PC-9 (cell line): ENCODE measurements at regions not wholly inside any gene's neighbourhood (a gene's known extent, or its start where the extent isn't known, plus 50 kb on each side); places are given as distances from the start of the nearest gene placed in this dataset.

Source experiments
- BruUV-seq: library from RNA; stranded (reverse); fragments of 400-500 nt; replicated peaks from 2 replicates; lab custom pipeline; 2021; lab: Mats Ljungman, UMichigan
- CTCF ChIA-PET: fragments of 300-600 bp; sonication (Branson Sonifier 250); formaldehyde crosslinking; loops from one replicate; lab custom pipeline; 2022; ENCODE audit warnings: antibody characterized with exemption; lab: Charles Lee
- POLR2A ChIA-PET: fragments of 300-600 bp; sonication (Branson Sonifier 250); formaldehyde crosslinking; loops from one replicate; lab custom pipeline; 2022; ENCODE audit warnings: antibody characterized with exemption; ENCODE audit not compliant: unreplicated experiment; lab: Charles Lee
- DNase-seq, 2 experiments: peaks; one replicate each; pipeline versions ENCODE4 v3.0.0 to v3.0.0-alpha.2; 2015 to 2022; ENCODE audit warnings: mixed read lengths in 1 of 2
- H2AFZ ChIP-seq: fragments of 200-600 bp; sonication (generic); 2 replicates; pipeline ENCODE4 v1.8.1; 2017; ENCODE audit warnings: antibody characterized with exemption
- H3F3A ChIP-seq: fragments of 200-600 bp; sonication (generic); 2 replicates; pipeline ENCODE4 v1.8.1; 2017; ENCODE audit warnings: antibody characterized with exemption, mild to moderate bottlenecking, low read depth; ENCODE audit not compliant: insufficient read depth
- H3K27ac ChIP-seq: fragments of 200-600 bp; sonication (generic); 2 replicates; pipeline ENCODE4 v1.6.1; 2016; ENCODE audit warnings: mixed run types
- H3K27me3 ChIP-seq: fragments of 200-600 bp; sonication (generic); 2 replicates; pipeline ENCODE4 v1.6.1; 2016; ENCODE audit warnings: low read depth, mixed run types; ENCODE audit not compliant: insufficient read depth
- H3K36me3 ChIP-seq: fragments of 200-600 bp; sonication (generic); 2 replicates; pipeline ENCODE4 v1.6.1; 2016; ENCODE audit warnings: low read depth, mixed run types
- H3K4me1 ChIP-seq: fragments of 200-600 bp; sonication (generic); replicated peaks from 2 replicates; pipeline ENCODE4 v1.6.1; 2016; ENCODE audit warnings: mixed run types; ENCODE audit not compliant: insufficient read depth
- H3K4me2 ChIP-seq: fragments of 200-600 bp; sonication (generic); 2 replicates; pipeline ENCODE4 v1.6.1; 2017; ENCODE audit warnings: mixed run types
- H3K4me3 ChIP-seq: fragments of 200-600 bp; sonication (generic); 2 replicates; pipeline ENCODE4 v1.6.1; 2016; ENCODE audit warnings: mixed run types
- H3K79me2 ChIP-seq: fragments of 200-600 bp; sonication (generic); 2 replicates; pipeline ENCODE4 v1.6.1; 2017; ENCODE audit warnings: low read depth, mixed run types
- H3K9me2 ChIP-seq: fragments of 200-600 bp; sonication (generic); 2 replicates; pipeline ENCODE4 v1.8.1; 2017; ENCODE audit warnings: mild to moderate bottlenecking; ENCODE audit not compliant: insufficient read depth
- H3K9me3 ChIP-seq: fragments of 200-600 bp; sonication (generic); 2 replicates; pipeline ENCODE4 v1.8.1; 2016; ENCODE audit warnings: low read depth; ENCODE audit not compliant: insufficient read depth
- H4K20me1 ChIP-seq: fragments of 200-600 bp; sonication (generic); 2 replicates; pipeline ENCODE4 v1.8.1; 2017; ENCODE audit not compliant: insufficient read depth
- EZH2 ChIP-seq: fragments of 200-600 bp; sonication (generic); IDR thresholded peaks from 2 replicates; pipeline ENCODE4 v1.8.0; 2017; ENCODE audit warnings: antibody characterized with exemption, low read depth
- intact Hi-C: fragments of 100-400 bp; cut with micrococcal nuclease; formaldehyde crosslinking; loops from one replicate; pipeline ENCODE4 v1.10.0; 2022; ENCODE audit not compliant: unreplicated experiment
- TF ChIP-seq, protein P1 (sequence below): fragments of 200-600 bp; sonication (generic); conservative IDR thresholded peaks from 2 replicates; pipeline ENCODE4 v1.6.1; 2017; ENCODE audit warnings: mixed run types, antibody characterized with exemption, mild to moderate bottlenecking, moderate library complexity

DNA sequence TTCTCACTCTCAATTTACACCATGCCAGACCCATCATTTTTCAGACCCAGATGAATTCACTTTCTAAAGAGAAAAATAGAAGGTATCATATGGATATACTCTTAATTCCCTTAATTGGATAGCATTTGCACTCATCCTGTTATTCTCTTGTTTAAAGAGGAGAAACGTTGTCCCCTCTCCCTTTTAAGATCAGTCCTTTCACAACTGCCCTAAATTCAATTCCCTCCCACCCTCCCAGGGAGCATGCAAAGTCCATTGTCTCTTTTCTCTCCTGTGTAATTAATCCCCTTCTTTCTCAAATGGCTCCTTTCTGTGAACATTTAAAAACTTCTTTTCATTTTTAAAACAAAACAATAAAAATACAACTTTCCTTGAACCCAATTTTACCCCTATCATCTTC, 124.7 kb upstream of the TLL1 start:
- Histone ChIP-seq H3K4me3 (no peak overlapping the region), H3K9me3 (no peaks in the 10 kb centered on the region)
- no TSS peak for BruUV-seq

DNA sequence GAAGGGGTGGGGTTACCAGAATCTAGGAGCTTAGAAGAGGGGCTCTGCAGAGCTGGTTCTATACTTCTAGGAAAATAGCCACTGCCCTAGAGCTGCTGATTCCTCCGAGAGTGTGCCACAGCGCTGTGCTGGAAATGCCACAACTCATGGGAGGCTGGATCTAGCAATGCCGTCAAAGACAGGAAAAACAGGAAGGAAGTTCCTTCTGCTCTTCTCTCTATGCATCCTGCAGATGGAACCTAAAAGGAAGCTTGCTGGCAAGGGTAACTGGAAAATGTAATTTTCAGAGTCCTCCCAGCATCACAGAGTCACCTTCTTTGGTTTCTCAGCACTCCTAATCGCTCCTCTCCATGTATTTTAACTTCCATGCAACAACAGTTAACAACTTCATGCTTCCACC, 121.2 kb upstream of the TLL1 start:
- Histone ChIP-seq H3K4me2 (no peak overlapping the region), H3K9me3 (no peaks in the 10 kb centered on the region), H3K79me2 (no peaks in the 10 kb centered on the region), H3K27ac (no peak overlapping the region), H3K36me3 (no peaks in the 10 kb centered on the region), H4K20me1 (no peaks in the 10 kb centered on the region), H3K27me3 (no peaks in the 10 kb centered on the region), H3K4me1 (no peaks in the 10 kb centered on the region), H2AFZ (no peak overlapping the region), H3K4me3 (no peak overlapping the region), H3K9me2 (no peaks in the 10 kb centered on the region), H3F3A (no peaks in the 10 kb centered on the region)
- intact Hi-C loops, result no loop called here
- CTCF ChIA-PET, result no interaction called here
- POLR2A ChIA-PET, result no interaction called here
- no TSS peak for BruUV-seq
- DNase-seq, result no peak
- TF ChIP-seq, protein P1, sequence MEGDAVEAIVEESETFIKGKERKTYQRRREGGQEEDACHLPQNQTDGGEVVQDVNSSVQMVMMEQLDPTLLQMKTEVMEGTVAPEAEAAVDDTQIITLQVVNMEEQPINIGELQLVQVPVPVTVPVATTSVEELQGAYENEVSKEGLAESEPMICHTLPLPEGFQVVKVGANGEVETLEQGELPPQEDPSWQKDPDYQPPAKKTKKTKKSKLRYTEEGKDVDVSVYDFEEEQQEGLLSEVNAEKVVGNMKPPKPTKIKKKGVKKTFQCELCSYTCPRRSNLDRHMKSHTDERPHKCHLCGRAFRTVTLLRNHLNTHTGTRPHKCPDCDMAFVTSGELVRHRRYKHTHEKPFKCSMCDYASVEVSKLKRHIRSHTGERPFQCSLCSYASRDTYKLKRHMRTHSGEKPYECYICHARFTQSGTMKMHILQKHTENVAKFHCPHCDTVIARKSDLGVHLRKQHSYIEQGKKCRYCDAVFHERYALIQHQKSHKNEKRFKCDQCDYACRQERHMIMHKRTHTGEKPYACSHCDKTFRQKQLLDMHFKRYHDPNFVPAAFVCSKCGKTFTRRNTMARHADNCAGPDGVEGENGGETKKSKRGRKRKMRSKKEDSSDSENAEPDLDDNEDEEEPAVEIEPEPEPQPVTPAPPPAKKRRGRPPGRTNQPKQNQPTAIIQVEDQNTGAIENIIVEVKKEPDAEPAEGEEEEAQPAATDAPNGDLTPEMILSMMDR, result no peak
- no peak for TF ChIP-seq EZH2

More for the DNA sequence above, 124.7 kb upstream of the TLL1 start:
- Histone ChIP-seq H3K79me2 (no peaks in the 10 kb centered on the region), H3F3A (no peaks in the 10 kb centered on the region), H4K20me1 (no peaks in the 10 kb centered on the region), H3K4me1 (no peaks in the 10 kb centered on the region), H3K36me3 (no peaks in the 10 kb centered on the region), H2AFZ (no peak overlapping the region), H3K27me3 (no peaks in the 10 kb centered on the region), H3K27ac (no peak overlapping the region), H3K4me2 (no peak overlapping the region), H3K9me2 (no peaks in the 10 kb centered on the region)
- TF ChIP-seq EZH2, result no peak
- TF ChIP-seq, protein P1, result no peak
- POLR2A ChIA-PET, result no interaction called here
- CTCF ChIA-PET, result no interaction called here
- intact Hi-C loops, result no loop called here
- DNase-seq, result no peak

DNA sequence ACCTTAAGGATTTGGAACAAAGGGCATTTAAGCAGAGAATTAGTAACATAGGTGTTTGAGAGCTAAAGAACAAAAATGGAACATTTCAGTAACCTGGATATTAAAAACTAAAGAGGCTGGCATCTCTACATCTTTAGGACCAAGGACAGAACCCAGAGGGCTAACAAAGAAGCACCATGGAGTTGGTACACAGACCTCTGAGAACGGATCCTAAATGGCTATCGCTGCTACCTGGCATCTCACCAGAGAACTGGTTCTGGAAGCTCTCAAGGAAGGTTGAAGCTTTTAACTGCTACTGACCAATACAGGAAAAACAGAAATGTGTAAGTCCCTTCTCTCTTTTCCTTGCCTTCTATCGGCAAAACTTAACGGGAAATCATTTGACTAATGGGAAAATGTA, 118.4 kb upstream of the TLL1 start:
- intact Hi-C loops, result no loop called here
- H3K36me3 ChIP-seq, result no peaks in the 10 kb centered on the region
- H3K4me2 ChIP-seq, result no peak overlapping the region
- H3K4me1 ChIP-seq, result no peaks in the 10 kb centered on the region
- H3K4me3 ChIP-seq, result no peak overlapping the region
- TF ChIP-seq EZH2, result no peak
- TF ChIP-seq, protein P1, result no peak
- H2AFZ ChIP-seq, result no peak overlapping the region
- H4K20me1 ChIP-seq, result no peaks in the 10 kb centered on the region
- no peaks in the 10 kb centered on the region for H3K9me2 ChIP-seq
- ChIA-PET POLR2A (no interaction called here), CTCF (no interaction called here)
- H3K27ac ChIP-seq, result no peak overlapping the region
- no TSS peak for BruUV-seq
- H3K27me3 ChIP-seq, result no peaks in the 10 kb centered on the region
- no peaks in the 10 kb centered on the region for H3F3A ChIP-seq
- no peaks in the 10 kb centered on the region for H3K9me3 ChIP-seq
- no peak for DNase-seq
- H3K79me2 ChIP-seq, result no peaks in the 10 kb centered on the region
